A549 (cell line): ENCODE measurements at regions not wholly inside any gene's neighbourhood (a gene's known extent, or its start where the extent isn't known, plus 50 kb on each side); places are given as distances from the start of the nearest gene placed in this dataset.

ENCODE experiments used
- BHLHE40 ChIP-seq: IDR thresholded peaks from 2 replicates; pipeline ENCODE4 v1.6.1; 2012; ENCODE audit warnings: low read depth, low read length, inconsistent platforms
- CEBPB ChIP-seq, 2 experiments: fragments of >200 bp in 1 of 2; sonication (Bioruptor Twin) in 1 of 2; formaldehyde crosslinking in 1 of 2; IDR thresholded peaks; 2 replicates each; pipeline ENCODE4 v1.6.1; 2012 to 2016
- EP300 ChIP-seq, 2 experiments: fragments of >200 bp; sonication (Bioruptor Twin); formaldehyde crosslinking; IDR thresholded peaks; 2 replicates in 1 of 2; 3 replicates in 1 of 2; pipeline ENCODE4 v1.6.1; 2016 to 2017
- MAX ChIP-seq: IDR thresholded peaks from 2 replicates; pipeline ENCODE4 v1.6.1; 2012
- MYC ChIP-seq: IDR thresholded peaks from 2 replicates; pipeline ENCODE4 v1.6.1; 2012; ENCODE audit warnings: mild to moderate bottlenecking, inconsistent platforms, low read length, improper control_type of control experiment, borderline replicate concordance
- POLR2A ChIP-seq: IDR thresholded peaks from 2 replicates; pipeline ENCODE4 v1.6.1; 2012; ENCODE audit warnings: mild to moderate bottlenecking, low read length
- REST ChIP-seq: fragments of 200-600 bp; sonication (generic); IDR thresholded peaks from 2 replicates; pipeline ENCODE4 v1.6.1; 2016; ENCODE audit warnings: antibody characterized with exemption, mild to moderate bottlenecking, moderate library complexity
- SREBF2 ChIP-seq: fragments of 450-650 bp; IDR thresholded peaks from 2 replicates; pipeline ENCODE4 v1.6.1; 2014; ENCODE audit warnings: mild to moderate bottlenecking, moderate library complexity
- ZSCAN20 ChIP-seq: fragments of 250-450 bp; sonication (Bioruptor Pico); IDR thresholded peaks from 2 replicates; pipeline ENCODE4 v1.8.0; 2022; ENCODE audit warnings: mild to moderate bottlenecking, moderate library complexity
- TF ChIP-seq, protein P1 (sequence below): fragments of >200 bp; sonication (Bioruptor Twin); formaldehyde crosslinking; IDR thresholded peaks from 3 replicates; pipeline ENCODE4 v1.5.1; 2016

- no peak for TF ChIP-seq CEBPB (IDR thresholded peaks at IDR 0.05)
- TF ChIP-seq, protein P1, sequence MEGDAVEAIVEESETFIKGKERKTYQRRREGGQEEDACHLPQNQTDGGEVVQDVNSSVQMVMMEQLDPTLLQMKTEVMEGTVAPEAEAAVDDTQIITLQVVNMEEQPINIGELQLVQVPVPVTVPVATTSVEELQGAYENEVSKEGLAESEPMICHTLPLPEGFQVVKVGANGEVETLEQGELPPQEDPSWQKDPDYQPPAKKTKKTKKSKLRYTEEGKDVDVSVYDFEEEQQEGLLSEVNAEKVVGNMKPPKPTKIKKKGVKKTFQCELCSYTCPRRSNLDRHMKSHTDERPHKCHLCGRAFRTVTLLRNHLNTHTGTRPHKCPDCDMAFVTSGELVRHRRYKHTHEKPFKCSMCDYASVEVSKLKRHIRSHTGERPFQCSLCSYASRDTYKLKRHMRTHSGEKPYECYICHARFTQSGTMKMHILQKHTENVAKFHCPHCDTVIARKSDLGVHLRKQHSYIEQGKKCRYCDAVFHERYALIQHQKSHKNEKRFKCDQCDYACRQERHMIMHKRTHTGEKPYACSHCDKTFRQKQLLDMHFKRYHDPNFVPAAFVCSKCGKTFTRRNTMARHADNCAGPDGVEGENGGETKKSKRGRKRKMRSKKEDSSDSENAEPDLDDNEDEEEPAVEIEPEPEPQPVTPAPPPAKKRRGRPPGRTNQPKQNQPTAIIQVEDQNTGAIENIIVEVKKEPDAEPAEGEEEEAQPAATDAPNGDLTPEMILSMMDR = no peak
- no peak for TF ChIP-seq EP300 (IDR thresholded peaks at IDR 0.05)
- TF ChIP-seq MYC = no peak
- TF ChIP-seq SREBF2 = no peak
- no peak for TF ChIP-seq ZSCAN20 (CRISPR knock-in tag)
- no peak for TF ChIP-seq POLR2A
- no peak for TF ChIP-seq MAX
- TF ChIP-seq BHLHE40 = no peak
- no peak for TF ChIP-seq REST
Observed at GRCh38 chr10:78199759-78200158, 166.1 kb downstream of the RPS24 start.
